HCT116 (cell line): ENCODE measurements at regions not wholly inside any gene's neighbourhood (a gene's known extent, or its start where the extent isn't known, plus 50 kb on each side); places are given as distances from the start of the nearest gene placed in this dataset.
"Not testable (repeated sequence)": the region's sequence is repeated elsewhere in the genome, so short reads cannot be mapped to it uniquely, and the experiment has no call there.

Experiments
- ATAC-seq: fragments of 200-7000 bp; cut with Tn5 transposase; 2 replicates; pipeline ENCODE4 v1.9.1; 2020; ENCODE audit warnings: mild to moderate bottlenecking, moderate library complexity
- BruUV-seq: library from RNA; stranded (reverse); fragments of 400-500 nt; replicated peaks from 2 replicates; lab custom pipeline; 2021; lab: Mats Ljungman, UMichigan
- CTCF ChIA-PET: fragments of 300-600 bp; sonication (Branson Sonifier 250); formaldehyde crosslinking; loops from one replicate; lab custom pipeline; 2021; ENCODE audit warnings: antibody characterized with exemption; lab: Charles Lee
- POLR2A ChIA-PET: fragments of 300-600, 350-600 bp; sonication (Branson Sonifier 250); formaldehyde crosslinking; loops from one replicate; lab custom pipeline; 2021; ENCODE audit warnings: antibody characterized with exemption; lab: Charles Lee
- RAD21 ChIA-PET, 2 experiments: fragments of 300-600 bp; sonication (Branson Sonifier 250); formaldehyde crosslinking; loops; one replicate each; lab custom pipeline; 2023; ENCODE audit warnings: low total read pairs in 2 of 2; ENCODE audit not compliant: uncharacterized antibody in 2 of 2, unreplicated experiment in 2 of 2, low non-redundant PET in 1 of 2; lab: Charles Lee
- DNase-seq: peaks from one replicate; pipeline ENCODE4 v3.0.0-alpha.2; 2010; ENCODE audit warnings: low read depth, low spot score
- H2AFZ ChIP-seq: fragments of 200-600 bp; shearing (Covaris generic), sonication (generic); 2 replicates; pipeline ENCODE4 v1.6.1; 2017; ENCODE audit warnings: low read depth, mixed run types, mixed read lengths, antibody characterized with exemption, low read length; ENCODE audit not compliant: poor library complexity, severe bottlenecking
- H3K27ac ChIP-seq: 2 replicates; pipeline ENCODE4 v1.5.1; 2012; ENCODE audit warnings: low read depth, low read length
- H3K27me3 ChIP-seq: fragments of 200-600 bp; sonication (generic); 2 replicates; pipeline ENCODE4 v1.6.1; 2016; ENCODE audit warnings: mixed run types, low read length, mixed read lengths; ENCODE audit not compliant: insufficient read depth
- H3K36me3 ChIP-seq, 2 experiments: fragments of 200-500 bp in 1 of 2; fragments of 200-600 bp in 1 of 2; sonication (Bioruptor generic) in 1 of 2; sonication (generic) in 1 of 2; 2 replicates each; pipeline versions ENCODE4 v1.5.1 to v1.6.1; 2014 to 2016; ENCODE audit warnings: low read length in 2 of 2, inconsistent platforms in 1 of 2, mixed read lengths in 1 of 2, mixed run types in 1 of 2; ENCODE audit not compliant: insufficient read depth in 2 of 2, control insufficient read depth in 1 of 2
- H3K4me1 ChIP-seq, 2 experiments: fragments of 200-600 bp in 1 of 2; sonication (generic) in 1 of 2; 2 replicates each; pipeline versions ENCODE4 v1.5.1 to v1.6.1; 2012 to 2017; ENCODE audit warnings: low read length in 2 of 2, inconsistent platforms in 1 of 2, mild to moderate bottlenecking in 1 of 2, mixed read lengths in 1 of 2, mixed run types in 1 of 2, moderate library complexity in 1 of 2; ENCODE audit not compliant: insufficient read depth in 2 of 2, control insufficient read depth in 1 of 2
- H3K4me2 ChIP-seq: fragments of 200-600 bp; sonication (generic); 2 replicates; pipeline ENCODE4 v1.6.1; 2017; ENCODE audit warnings: mixed run types, low read length, mixed read lengths
- H3K4me3 ChIP-seq, 2 experiments: fragments of 200-600 bp in 1 of 2; sonication (generic) in 1 of 2; replicated peaks in 1 of 2; 2 replicates each; pipeline ENCODE4 v1.5.1; 2011 to 2016; ENCODE audit warnings: low read length in 2 of 2, control low read depth in 1 of 2, low read depth in 1 of 2, mild to moderate bottlenecking in 1 of 2, mixed read lengths in 1 of 2, mixed run types in 1 of 2
- H3K79me2 ChIP-seq: fragments of 200-600 bp; sonication (generic); 2 replicates; pipeline ENCODE4 v1.6.1; 2017; ENCODE audit warnings: mild to moderate bottlenecking, mixed run types, low read length, moderate library complexity, mixed read lengths; ENCODE audit not compliant: insufficient read depth
- H3K9ac ChIP-seq: fragments of 200-600 bp; sonication (generic); 2 replicates; pipeline ENCODE4 v1.6.1; 2016; ENCODE audit warnings: low read length, mixed read lengths
- H3K9me2 ChIP-seq: fragments of 200-600 bp; sonication (generic), shearing (Covaris generic); 2 replicates; pipeline ENCODE4 v1.6.1; 2017; ENCODE audit warnings: mixed run types, mild to moderate bottlenecking, moderate library complexity; ENCODE audit not compliant: insufficient read depth
- H3K9me3 ChIP-seq, 2 experiments: fragments of 200-500 bp in 1 of 2; fragments of 200-600 bp in 1 of 2; sonication (Bioruptor generic) in 1 of 2; sonication (generic) in 1 of 2; 2 replicates each; pipeline ENCODE4 v1.6.1; 2014 to 2017; ENCODE audit warnings: low read length in 2 of 2, mixed read lengths in 2 of 2, inconsistent platforms in 1 of 2, low read depth in 1 of 2, mild to moderate bottlenecking in 1 of 2, mixed run types in 1 of 2, moderate library complexity in 1 of 2; ENCODE audit not compliant: control insufficient read depth in 1 of 2, insufficient read depth in 1 of 2
- H4K20me1 ChIP-seq: fragments of 200-600 bp; sonication (generic), shearing (Covaris generic); 2 replicates; pipeline ENCODE4 v1.6.1; 2017; ENCODE audit warnings: mixed run types, mild to moderate bottlenecking, moderate library complexity; ENCODE audit not compliant: insufficient read depth
- CEBPB ChIP-seq: IDR thresholded peaks from 2 replicates; pipeline ENCODE4 v1.6.1; 2012; ENCODE audit warnings: low read depth
- EGR1 ChIP-seq: IDR thresholded peaks from 2 replicates; pipeline ENCODE4 v1.6.1; 2012; ENCODE audit warnings: low read depth
- ELF1 ChIP-seq: IDR thresholded peaks from 2 replicates; pipeline ENCODE4 v1.6.1; 2012; ENCODE audit warnings: low read depth, borderline replicate concordance
- EZH2phosphoT487 ChIP-seq: fragments of 200-600 bp; IDR thresholded peaks from 2 replicates; pipeline ENCODE4 v1.6.1; 2018; ENCODE audit warnings: antibody characterized with exemption, borderline replicate concordance
- FOSL1 ChIP-seq: IDR thresholded peaks from 2 replicates; pipeline ENCODE4 v1.6.1; 2012; ENCODE audit warnings: low read depth
- JUND ChIP-seq: IDR thresholded peaks from 2 replicates; pipeline ENCODE4 v1.6.1; 2012
- POLR2A ChIP-seq: IDR thresholded peaks from 2 replicates; pipeline ENCODE4 v1.7.0; 2011; ENCODE audit warnings: borderline replicate concordance; ENCODE audit not compliant: insufficient read depth, insufficient read length; ENCODE audit errors: extremely low read depth
- POLR2AphosphoS5 ChIP-seq: IDR thresholded peaks from 2 replicates; pipeline ENCODE4 v1.6.1; 2011; ENCODE audit warnings: mild to moderate bottlenecking, low read depth, low read length, moderate library complexity
- RAD21 ChIP-seq: IDR thresholded peaks from 2 replicates; pipeline ENCODE4 v1.6.1; 2012; ENCODE audit warnings: low read depth, mild to moderate bottlenecking
- SIN3A ChIP-seq: IDR thresholded peaks from 2 replicates; pipeline ENCODE4 v1.6.1; 2012; ENCODE audit warnings: low read depth
- SP1 ChIP-seq: IDR thresholded peaks from 2 replicates; pipeline ENCODE4 v1.6.1; 2012; ENCODE audit warnings: low read depth
- SRF ChIP-seq: IDR thresholded peaks from 2 replicates; pipeline ENCODE4 v1.6.1; 2012; ENCODE audit warnings: low read depth
- TCF7L2 ChIP-seq: IDR thresholded peaks from 2 replicates; pipeline ENCODE4 v1.7.0; 2011; ENCODE audit warnings: borderline replicate concordance, inconsistent platforms; ENCODE audit not compliant: insufficient read depth, insufficient read length; ENCODE audit errors: extremely low read depth
- YY1 ChIP-seq: IDR thresholded peaks from 2 replicates; pipeline ENCODE4 v1.6.1; 2011; ENCODE audit warnings: low read length, low read depth, moderate library complexity, mild to moderate bottlenecking; ENCODE audit not compliant: insufficient replicate concordance; ENCODE audit errors: extremely low read depth
- ZFX ChIP-seq: fragments of 450-650 bp; IDR thresholded peaks from 2 replicates; pipeline ENCODE4 v1.6.1; 2017
- ZNF274 ChIP-seq: fragments of 200-500 bp; sonication (Bioruptor generic); IDR thresholded peaks from 2 replicates; pipeline ENCODE4 v1.6.1; 2014; ENCODE audit warnings: mild to moderate bottlenecking, low read depth, low read length, inconsistent platforms
- intact Hi-C: fragments of 100-400 bp; cut with micrococcal nuclease; formaldehyde crosslinking; loops from 2 replicates; pipeline ENCODE4 v1.10.0; 2022
- TF ChIP-seq, protein P1 (sequence below), 3 experiments: fragments of 200-600 bp in 1 of 3; sonication (generic) in 1 of 3; IDR thresholded peaks in 2 of 3; conservative IDR thresholded peaks in 1 of 3; 2 replicates each; pipeline ENCODE4 v1.5.1; 2012 to 2017; ENCODE audit warnings: low read depth in 2 of 3, low read length in 2 of 3, antibody characterized with exemption in 1 of 3, borderline replicate concordance in 1 of 3, control low read depth in 1 of 3, mild to moderate bottlenecking in 1 of 3, mixed read lengths in 1 of 3, mixed run types in 1 of 3, moderate library complexity in 1 of 3; ENCODE audit not compliant: insufficient read depth in 1 of 3
- TF ChIP-seq, protein P2 (sequence below): IDR thresholded peaks from 2 replicates; pipeline ENCODE4 v1.6.1; 2012
- TF ChIP-seq, protein P3 (sequence below): IDR thresholded peaks from 2 replicates; pipeline ENCODE4 v1.6.1; 2012
- TF ChIP-seq, protein P4 (sequence below): IDR thresholded peaks from 2 replicates; pipeline ENCODE4 v1.6.1; 2011; ENCODE audit warnings: mild to moderate bottlenecking, low read length, moderate library complexity; ENCODE audit not compliant: insufficient replicate concordance; ENCODE audit errors: extremely low read depth

DNA sequence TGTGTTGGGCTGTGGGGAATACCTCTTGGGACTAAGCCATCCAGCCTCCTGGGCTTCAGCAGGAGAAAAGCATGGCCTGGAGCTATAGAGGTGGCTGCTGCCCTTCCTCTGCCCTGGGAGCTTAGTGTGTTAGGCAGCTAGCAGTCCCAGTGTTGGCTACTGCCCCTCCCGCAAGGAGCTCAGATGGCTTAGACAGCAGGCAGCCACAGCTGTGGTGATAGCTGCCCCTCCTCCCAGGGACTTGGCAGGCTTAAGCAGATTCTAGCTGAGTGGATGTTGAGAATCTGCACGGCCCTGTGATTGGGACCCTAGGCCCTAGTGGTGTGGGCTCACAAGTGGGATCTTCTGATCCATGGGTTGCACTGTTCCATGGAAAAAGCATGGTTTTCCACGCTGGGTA lies 264.5 kb downstream of the TDRD3 start:
- ATAC-seq (no peak), DNase-seq (no peak)
- no peaks in the 10 kb centered on the region for H3K4me1 ChIP-seq
- RAD21 ChIA-PET = no interaction called here
- H3K9me3 ChIP-seq = no peaks in the 10 kb centered on the region
- CTCF ChIA-PET = no interaction called here
- H3K4me3 ChIP-seq = no peak overlapping the region
- POLR2A ChIA-PET = no interaction called here
- no peaks in the 10 kb centered on the region for H3K79me2 ChIP-seq
- no peak overlapping the region for H3K27ac ChIP-seq
- no peak overlapping the region for H3K9ac ChIP-seq
- H3K36me3 ChIP-seq = no peaks in the 10 kb centered on the region
- H2AFZ ChIP-seq = no peak overlapping the region
- BruUV-seq = no TSS peak
- intact Hi-C loops = no loop called here
- TF ChIP-seq, protein P1, sequence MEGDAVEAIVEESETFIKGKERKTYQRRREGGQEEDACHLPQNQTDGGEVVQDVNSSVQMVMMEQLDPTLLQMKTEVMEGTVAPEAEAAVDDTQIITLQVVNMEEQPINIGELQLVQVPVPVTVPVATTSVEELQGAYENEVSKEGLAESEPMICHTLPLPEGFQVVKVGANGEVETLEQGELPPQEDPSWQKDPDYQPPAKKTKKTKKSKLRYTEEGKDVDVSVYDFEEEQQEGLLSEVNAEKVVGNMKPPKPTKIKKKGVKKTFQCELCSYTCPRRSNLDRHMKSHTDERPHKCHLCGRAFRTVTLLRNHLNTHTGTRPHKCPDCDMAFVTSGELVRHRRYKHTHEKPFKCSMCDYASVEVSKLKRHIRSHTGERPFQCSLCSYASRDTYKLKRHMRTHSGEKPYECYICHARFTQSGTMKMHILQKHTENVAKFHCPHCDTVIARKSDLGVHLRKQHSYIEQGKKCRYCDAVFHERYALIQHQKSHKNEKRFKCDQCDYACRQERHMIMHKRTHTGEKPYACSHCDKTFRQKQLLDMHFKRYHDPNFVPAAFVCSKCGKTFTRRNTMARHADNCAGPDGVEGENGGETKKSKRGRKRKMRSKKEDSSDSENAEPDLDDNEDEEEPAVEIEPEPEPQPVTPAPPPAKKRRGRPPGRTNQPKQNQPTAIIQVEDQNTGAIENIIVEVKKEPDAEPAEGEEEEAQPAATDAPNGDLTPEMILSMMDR (IDR thresholded peaks at IDR 0.05 in 2 of 3, conservative IDR thresholded peaks at IDR 0.05 in 1 of 3; ENCODE audit: borderline replicate concordance in 1 of 3, insufficient read depth in 1 of 3, low read depth in 2 of 3, low read length in 2 of 3) = no peak
- TF ChIP-seq, protein P2, sequence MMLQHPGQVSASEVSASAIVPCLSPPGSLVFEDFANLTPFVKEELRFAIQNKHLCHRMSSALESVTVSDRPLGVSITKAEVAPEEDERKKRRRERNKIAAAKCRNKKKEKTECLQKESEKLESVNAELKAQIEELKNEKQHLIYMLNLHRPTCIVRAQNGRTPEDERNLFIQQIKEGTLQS = no peak
- TF ChIP-seq YY1 (no peak), ZNF274 (no peak), JUND (no peak), SRF (no peak), EZH2phosphoT487 (no peak), SIN3A (no peak), FOSL1 (no peak), TCF7L2 (no peak), POLR2AphosphoS5 (no peak), ZFX (no peak), POLR2A (no peak), CEBPB (no peak), SP1 (no peak), RAD21 (no peak), EGR1 (no peak), ELF1 (no peak)
- TF ChIP-seq, protein P3, sequence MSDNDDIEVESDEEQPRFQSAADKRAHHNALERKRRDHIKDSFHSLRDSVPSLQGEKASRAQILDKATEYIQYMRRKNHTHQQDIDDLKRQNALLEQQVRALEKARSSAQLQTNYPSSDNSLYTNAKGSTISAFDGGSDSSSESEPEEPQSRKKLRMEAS = no peak
- TF ChIP-seq, protein P4, sequence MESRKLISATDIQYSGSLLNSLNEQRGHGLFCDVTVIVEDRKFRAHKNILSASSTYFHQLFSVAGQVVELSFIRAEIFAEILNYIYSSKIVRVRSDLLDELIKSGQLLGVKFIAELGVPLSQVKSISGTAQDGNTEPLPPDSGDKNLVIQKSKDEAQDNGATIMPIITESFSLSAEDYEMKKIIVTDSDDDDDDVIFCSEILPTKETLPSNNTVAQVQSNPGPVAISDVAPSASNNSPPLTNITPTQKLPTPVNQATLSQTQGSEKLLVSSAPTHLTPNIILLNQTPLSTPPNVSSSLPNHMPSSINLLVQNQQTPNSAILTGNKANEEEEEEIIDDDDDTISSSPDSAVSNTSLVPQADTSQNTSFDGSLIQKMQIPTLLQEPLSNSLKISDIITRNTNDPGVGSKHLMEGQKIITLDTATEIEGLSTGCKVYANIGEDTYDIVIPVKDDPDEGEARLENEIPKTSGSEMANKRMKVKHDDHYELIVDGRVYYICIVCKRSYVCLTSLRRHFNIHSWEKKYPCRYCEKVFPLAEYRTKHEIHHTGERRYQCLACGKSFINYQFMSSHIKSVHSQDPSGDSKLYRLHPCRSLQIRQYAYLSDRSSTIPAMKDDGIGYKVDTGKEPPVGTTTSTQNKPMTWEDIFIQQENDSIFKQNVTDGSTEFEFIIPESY = no peak
- H3K27me3 ChIP-seq = no peaks in the 10 kb centered on the region
- no peaks in the 10 kb centered on the region for H3K9me2 ChIP-seq
- H4K20me1 ChIP-seq = no peaks in the 10 kb centered on the region
- H3K4me2 ChIP-seq = no peak overlapping the region

DNA sequence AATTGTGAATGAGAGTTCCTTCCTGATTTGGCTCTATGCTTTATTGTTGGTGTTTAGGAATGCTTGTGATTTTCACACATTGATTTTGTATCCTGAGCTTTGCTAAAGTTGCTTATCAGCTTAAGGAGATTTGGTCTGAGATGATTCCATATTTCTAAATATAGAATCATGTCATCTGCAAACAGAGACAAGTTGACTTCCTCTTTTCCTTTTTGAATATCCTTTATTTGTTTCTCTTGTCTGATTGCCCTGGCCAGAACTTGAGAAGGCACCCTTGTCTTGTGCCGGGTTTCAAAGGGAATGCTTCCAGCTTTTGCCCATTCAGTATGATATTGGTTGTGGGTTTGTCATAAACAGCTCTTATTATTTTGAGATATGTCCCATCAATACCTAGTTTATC lies 260.6 kb downstream of the TDRD3 start:
- H4K20me1 ChIP-seq, BruUV-seq, CTCF ChIA-PET, H3K27ac ChIP-seq, H3K4me3 ChIP-seq, POLR2A ChIA-PET, H3K4me1 ChIP-seq, H3K9ac ChIP-seq, H3K27me3 ChIP-seq, RAD21 ChIA-PET, H3K4me2 ChIP-seq, H3K79me2 ChIP-seq, intact Hi-C loops, DNase-seq, H3K9me2 ChIP-seq, H3K36me3 ChIP-seq, ATAC-seq, H3K9me3 ChIP-seq, H2AFZ ChIP-seq: not testable (repeated sequence)
